PC-9 (cell line): ENCODE measurements at regions not wholly inside any gene's neighbourhood (a gene's known extent, or its start where the extent isn't known, plus 50 kb on each side); places are given as distances from the start of the nearest gene placed in this dataset.

ENCODE experiments used
- CTCF ChIP-seq: fragments of 200-600 bp; sonication (generic); conservative IDR thresholded peaks from 2 replicates; pipeline ENCODE4 v1.6.1; 2017; ENCODE audit warnings: mixed run types, antibody characterized with exemption, mild to moderate bottlenecking, moderate library complexity
- EZH2 ChIP-seq: fragments of 200-600 bp; sonication (generic); IDR thresholded peaks from 2 replicates; pipeline ENCODE4 v1.8.0; 2017; ENCODE audit warnings: antibody characterized with exemption, low read depth

GRCh38 chr15:45910671-45911070 lies 275.8 kb downstream of the SQOR start:
- TF ChIP-seq EZH2 (no peak), CTCF (no peak)
